ENCODE measurements at regions not wholly inside any gene's neighbourhood (a gene's known extent, or its start where the extent isn't known, plus 50 kb on each side); places are given as distances from the start of the nearest gene placed in this dataset.
"Not testable (repeated sequence)": the region's sequence is repeated elsewhere in the genome, so short reads cannot be mapped to it uniquely, and the experiment has no call there.

DNA sequence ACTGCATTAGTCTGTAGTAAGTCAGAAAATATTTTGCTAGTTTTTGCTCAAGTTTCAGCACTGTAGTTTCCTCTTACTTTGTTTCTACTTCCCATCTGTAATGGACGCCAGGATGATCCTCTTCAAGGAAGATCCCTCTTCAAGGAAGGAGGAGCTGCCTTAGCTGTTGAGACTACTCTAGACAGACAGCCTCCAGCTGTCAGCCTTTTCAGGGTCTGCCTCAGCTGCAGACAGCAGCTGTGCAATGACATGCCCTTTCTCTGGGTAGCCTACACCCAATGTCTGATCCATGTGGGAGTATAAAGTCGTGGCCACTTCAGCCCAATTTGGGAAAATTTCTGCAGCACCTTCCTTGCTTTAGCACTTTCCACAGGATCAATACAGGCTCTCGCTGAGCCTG lies 281.0 kb upstream of the MAOA start:
- no peak for DNase-seq (ENCODE audit: low spot score)

DNA sequence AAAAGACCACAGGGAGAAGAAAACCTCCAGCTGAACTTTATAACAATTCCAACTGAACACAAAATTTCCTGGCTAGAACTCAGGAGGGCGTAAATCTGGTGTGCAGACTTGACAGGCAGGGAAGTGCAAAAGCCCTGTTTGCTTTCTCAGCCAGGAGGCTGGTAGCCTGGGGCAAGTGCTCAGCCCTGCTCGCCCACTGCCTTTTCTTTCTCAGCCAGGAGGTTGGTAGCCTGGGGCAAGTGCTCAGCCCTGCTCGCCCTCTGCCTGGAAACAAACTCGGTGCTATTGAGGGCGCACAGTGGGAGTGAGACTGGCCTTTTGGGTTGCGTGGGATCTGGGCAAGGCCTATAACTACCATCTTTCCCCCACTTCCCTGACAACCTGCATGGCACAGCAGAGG lies 275.4 kb upstream of the MAOA start:
- DNase-seq (ENCODE audit: low spot score), result no peak

DNA sequence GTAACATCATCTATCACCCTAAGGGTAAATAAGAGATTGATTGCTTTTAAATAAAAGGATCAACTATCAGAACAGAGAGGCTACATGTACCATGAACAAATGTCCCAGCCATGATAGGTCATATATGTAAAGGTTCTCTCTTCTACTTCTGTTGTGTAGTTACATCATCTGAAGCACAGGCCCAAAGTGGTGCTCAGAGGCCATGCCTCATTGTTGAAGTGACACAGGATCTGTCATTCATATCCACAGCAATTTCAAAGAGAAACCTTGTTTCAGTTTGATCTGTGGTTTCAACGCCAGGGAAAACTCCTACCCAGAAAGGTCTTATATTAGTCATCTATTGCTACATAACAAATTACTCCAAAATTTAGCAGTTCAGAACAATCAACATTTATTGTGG lies 269.2 kb upstream of the MAOA start:
- DNase-seq (ENCODE audit: low spot score), result no peak

DNA sequence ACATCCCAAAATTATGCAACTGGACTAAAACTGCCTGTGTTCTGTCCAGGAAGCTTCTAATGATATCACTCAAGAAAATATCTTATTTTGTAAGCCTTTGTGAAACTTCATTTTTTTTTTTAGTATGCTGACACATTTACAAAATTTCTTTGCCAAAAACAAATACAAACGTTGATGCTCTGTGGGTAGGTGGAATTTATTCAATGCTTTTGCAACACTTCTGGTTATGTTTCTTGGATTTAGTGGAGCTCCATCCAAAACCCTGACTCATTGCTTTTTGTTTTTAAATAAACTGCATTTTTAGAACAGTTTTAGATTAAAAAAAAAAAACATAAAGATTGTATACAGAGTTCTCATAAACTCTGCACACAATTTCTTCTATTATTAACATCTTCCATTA lies 250.9 kb upstream of the MAOA start:
- DNase-seq (ENCODE audit: low spot score), result no peak

DNA sequence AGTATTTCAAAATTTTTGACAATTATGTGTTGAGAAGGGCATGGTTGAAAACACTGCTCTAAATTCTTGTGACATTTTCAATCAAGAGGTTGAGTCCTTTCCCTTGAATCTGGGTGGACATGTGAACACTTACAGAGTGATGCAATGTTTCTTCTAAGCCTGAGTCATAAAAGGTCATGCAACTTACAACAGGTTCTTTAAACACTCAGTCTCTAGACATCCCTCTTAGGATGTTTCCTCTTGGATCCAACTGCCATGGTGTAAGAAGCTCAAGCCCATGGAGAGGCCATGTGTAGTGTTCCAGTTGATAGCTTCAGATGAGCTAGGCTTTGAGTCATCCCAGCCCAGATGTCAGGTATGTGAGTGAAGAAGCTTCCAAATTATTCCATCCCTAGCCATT lies 232.2 kb upstream of the MAOA start:
- no peak for DNase-seq (ENCODE audit: low spot score)

DNA sequence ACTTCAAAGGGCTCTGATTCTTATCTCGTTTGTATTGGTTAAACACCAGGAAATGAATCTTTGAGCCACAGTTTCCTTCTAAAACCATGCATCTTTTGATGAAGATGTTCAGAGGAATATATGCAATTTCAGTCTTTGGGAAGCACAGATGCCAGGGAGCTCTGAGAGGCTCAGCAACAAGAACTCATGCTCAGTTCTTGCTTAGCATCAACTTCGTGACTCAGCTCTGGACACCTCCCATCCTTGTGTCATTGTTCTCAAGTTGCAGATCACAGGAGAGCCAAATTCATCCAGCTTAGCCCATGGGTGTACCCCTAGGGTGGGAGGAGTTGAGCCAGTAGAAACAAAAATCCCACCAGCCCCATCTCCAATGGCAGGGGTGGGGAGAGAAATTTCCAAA lies 219.6 kb upstream of the MAOA start:
- DNase-seq (ENCODE audit: low spot score), result no peak

DNA sequence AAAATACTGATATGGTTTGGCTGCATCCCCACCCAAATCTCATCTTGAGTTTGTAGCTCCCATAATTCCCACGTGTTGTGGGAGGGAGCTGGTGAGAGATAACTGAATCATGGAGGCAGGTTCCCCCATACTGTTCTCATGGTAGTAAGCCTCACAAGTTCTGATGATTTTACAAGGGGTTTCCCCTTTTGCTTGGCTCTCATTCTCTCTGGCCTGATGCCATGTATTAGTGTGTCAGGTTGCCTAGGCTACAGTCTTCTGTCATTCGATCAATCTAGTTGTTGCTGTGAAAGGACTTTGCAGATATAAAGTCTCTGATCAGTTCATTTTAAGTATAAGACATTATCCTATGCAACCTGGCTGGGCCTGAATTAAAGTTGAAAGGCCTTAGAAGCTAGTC lies 209.3 kb upstream of the MAOA start:
- no peak for DNase-seq (ENCODE audit: low spot score)

DNA sequence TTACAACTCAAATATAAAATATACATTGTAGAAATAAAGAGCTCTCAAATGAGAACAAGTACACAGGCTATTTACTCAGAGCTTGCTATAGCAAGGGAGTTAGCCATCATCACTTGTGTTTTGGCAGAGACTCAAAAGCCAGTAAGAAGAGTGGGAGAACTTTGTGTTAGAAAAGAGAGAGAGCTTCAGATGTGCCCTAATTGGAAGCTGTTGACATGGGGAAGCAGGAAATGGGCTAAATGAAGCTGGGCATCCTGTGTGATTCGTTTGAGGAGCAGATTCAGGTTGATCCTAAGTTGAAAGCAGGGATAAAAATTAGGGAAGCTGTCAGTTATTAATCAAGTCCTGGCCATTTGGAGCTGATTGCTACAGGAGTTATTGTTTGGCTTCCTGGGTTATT lies 207.4 kb upstream of the MAOA start:
- DNase-seq (ENCODE audit: low spot score), result no peak

DNA sequence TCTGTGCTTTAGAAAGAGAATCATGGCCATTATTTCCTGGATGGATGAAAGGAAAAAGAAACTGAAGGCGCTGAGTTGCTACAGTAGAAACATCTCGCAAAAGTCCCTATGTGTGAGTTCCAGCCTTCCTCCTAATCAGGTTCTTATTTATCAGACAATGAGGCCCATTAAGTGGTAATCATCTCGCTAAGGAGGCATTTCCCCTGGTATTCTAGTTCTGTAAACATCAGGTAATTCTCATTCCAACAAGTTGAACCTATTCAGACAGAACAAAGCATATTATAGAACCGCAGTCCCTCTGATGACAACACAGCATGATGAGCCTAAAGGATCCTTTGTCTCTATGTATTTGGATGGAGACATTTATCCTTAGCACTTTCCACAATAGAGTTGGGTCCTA lies 205.7 kb upstream of the MAOA start:
- DNase-seq (ENCODE audit: low spot score), result no peak

DNA sequence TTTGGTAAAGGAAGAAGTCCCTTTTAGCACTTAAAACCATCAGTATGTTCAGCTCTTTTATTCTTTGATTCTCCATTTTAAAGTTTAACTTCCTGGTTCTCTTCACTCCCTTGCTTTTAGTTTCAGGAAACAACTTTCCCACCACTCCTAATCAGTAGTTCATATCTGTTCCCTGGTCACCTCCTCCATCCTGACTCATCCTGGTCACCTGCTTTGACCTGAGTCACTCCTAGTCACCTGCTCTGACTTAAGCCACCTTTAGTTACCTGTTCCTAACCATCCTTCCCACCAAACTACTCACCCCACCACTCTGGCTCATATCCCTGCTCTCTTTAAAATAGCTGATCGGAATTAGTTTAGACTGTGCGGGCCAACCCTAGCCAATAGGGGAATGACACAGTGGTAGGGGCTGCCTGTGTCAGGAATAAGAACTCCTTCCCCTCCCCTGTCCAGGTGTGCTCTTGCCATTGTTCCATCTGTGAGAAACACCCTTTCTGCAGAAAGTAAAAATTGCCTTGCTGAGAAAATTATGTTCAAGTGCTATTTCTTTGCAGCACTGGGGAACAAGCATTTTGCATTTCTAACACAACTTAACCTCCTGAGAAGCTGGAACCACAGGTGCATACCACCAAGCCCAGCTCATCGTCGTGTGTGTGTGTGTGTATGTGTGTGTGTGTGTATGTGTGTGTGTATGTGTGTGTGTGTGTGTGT lies 204.0 kb upstream of the MAOA start:
- not testable (repeated sequence) for DNase-seq (ENCODE audit: low spot score)

DNA sequence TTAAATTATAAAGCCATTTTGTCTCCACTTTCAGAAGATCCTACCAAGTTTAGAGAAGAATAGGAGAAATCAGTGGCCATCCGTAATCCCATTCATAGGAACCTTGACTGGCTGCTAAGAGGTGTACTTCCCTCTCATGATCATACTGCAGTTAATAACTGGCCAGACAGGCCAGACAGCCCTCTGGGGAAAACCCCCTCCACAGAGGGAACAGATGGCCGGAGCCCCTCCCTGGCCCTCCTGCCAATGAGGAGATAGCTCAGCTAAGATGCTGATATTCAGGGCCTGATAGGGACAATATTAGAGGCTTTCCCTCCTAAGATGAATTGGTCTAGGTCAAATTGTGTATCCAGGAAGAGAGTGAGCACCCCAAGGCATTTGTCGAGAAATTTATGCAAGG lies 200.0 kb upstream of the MAOA start:
- no peak for DNase-seq (ENCODE audit: low spot score)

DNA sequence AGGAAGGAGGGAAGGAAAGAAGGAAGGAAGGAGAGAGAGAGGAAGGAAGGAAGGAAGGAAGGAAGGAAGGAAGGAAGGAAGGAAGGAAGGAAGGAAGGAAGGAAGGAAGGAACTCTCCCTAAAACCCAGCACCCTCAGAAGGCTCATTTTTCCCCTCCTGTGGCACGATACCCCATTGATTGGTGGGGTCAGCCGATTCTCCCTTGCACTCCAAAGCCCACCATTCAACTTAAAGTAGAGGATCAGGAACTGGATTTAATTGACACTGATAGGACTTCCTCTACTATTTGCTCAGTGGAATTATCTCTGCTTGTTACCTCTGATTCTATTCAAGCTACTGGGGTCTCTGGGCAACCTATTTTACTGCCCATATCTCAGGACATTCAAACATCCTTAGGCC lies 199.2 kb upstream of the MAOA start:
- no peak for DNase-seq (ENCODE audit: low spot score)

DNA sequence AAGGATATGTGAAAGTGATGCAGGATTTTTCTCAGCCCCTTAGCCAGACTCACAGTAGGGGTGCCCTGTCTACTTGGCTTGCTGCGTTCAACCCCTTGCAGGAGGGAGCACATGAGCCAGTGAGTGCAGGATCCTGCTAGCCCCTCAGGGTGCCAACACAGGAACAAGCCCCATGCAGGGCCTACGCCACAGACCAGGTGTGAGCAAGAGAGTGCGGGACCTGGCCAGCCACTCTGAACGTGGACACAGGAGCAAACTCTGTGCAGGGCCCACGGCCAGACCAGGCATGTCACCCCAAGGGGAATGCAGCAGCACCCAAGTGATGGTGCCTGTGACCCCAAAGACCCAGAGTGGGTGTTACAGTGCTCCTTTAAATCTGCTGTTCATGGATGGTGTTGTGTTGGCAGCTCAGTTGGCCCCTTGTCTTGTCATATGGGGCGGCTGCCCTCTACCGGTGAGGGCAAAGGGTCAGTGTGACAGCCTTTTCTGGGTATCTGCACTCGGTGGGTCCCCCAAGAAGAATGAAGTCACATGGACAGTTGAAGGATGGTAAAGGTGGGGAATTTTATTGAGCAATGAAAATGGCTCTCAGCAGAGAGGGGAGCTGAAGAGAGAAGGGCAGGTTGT lies 188.4 kb upstream of the MAOA start:
- DNase-seq (ENCODE audit: low spot score), result no peak

DNA sequence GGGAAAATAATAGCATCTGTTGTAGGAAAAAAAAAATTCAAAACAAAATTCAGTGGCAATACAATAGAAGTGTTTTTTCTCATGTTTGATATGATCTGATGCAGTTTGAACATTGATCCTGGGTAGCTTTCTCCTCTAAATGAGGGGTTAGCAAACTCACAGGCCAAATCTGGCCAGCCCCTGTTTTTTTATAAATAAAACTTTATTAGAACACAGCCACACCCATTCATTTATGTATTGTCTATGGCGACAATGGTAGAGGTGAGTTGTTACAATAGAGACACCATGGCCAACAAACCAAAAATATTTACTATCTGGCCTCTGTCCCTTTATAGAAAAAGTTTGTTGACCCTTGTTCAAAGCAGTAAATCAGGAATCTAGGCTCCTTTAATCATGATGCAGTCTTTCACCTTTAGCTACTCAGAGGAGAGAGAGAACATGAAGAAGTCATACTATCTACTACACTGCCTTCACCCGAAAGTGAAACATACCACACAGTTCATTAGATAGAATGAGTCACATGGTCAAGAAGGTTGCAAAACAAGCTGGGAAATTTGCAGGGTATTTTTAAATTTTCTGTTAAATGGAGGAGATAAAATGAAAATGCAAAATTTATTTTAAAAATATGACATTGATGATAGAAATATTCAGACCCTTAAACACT lies 186.6 kb upstream of the MAOA start:
- DNase-seq (ENCODE audit: low spot score), result no peak

DNA sequence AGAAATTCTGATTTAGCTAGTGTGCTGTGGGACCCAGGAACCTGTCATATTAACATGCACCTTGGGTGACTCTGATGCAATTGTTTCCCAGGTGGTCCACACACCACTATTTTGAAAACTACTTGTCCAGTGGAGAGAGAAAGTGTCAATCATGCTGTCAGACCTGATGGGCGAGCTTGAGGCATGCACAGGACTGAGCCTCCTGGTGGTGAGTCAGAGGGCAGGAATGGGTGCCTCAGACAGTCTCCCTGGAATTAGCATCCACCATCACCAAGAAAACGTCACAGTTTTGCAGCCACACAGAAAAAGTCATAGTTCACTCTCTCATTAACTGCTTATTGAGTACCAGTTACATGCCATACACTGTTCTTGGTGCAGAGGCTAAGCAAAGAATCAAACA lies 181.8 kb upstream of the MAOA start:
- no peak for DNase-seq (ENCODE audit: low spot score)

DNA sequence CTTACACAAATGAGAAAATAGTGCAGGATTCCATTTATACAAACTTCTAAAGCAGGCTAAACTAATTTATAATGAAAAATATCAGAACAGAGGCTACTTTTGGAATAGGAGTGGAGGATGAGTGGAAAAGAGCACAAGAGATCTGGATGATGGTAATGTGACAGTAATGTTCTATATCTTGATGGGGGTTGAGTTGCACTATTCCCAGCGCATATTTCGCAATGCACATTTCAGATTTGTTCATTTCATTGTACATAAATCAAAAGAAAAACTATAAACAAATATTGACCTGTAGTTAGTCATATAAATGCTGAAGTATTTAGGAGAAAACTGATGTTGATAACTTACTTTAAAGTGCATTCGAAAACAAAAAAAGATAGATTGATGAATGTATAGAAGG lies 177.0 kb upstream of the MAOA start:
- no peak for DNase-seq (ENCODE audit: low spot score)

DNA sequence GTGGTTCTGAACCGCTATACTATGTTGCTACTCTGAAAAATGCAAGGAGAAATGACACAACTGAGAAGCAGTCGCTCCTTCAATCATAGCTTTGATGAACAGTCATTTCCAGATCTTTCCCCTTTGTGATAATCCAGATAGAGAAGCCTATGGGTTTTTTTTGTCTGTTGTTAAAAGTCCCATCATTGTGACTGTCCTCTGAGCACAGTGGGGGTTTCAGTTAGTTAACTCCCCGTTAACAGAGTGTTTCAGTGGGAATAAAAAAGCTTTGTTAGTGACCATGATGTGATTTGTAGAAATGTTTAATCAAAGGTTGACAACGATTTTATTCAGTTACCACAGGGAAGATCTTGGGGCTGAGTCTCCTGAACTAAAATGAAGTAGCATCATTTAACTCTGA lies 176.2 kb upstream of the MAOA start:
- DNase-seq (ENCODE audit: low spot score), result no peak

DNA sequence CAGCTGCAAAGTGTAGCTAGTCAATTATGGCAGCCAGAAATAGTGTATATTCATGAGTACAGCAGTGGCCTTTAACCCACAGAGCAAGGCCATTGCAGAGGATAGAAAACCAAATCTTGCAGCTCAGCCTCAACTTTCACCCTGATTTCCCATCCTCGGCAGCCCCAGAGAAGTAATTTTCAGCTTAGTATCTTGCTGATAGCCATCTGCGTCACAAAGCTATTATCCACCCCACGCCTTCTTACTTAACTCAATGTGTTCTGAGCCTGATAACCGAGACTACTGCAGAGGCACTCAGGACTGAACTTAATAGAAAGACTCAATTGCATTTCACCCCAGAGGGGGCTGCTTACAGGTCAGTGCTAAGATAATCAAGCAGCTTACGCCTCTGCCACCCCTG lies 174.5 kb upstream of the MAOA start:
- DNase-seq (ENCODE audit: low spot score), result no peak

DNA sequence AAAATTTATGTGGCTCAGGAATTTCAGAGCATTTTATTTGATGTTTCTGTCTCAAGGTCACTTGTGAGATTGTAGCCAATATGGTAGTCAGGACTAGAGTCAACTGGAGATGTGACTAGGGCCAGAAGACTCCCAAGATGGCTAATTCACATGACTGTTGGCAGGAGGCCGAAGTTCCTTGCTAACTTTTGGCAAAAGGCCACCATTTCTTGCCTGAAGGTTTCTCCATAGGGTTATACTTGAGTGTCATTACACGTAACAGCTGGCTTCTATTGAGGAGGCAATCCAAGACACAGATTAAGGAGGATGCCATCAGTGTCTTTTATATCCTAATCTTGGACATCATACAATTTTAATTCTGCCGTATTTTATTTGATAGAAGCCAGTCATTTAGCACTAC lies 162.3 kb upstream of the MAOA start:
- no peak for DNase-seq (ENCODE audit: low spot score)

DNA sequence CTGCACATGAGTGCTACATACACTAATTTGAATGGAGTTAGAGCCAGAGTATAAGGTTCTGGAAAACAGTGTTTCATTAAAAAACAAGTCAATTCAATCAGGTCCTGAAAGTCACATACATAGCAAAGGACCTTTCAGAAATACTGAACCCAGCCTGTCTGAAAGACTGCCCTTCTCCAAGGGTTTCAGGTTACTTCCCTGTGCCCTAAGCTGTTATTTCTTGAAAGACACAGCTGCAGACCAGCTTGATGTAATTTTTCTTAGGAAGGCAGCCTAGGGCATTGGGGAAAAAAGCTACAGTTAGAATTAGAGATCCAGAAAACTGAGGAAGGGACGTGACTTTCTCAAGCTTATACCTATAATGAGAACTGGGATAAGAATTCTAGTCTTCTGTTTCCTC lies 155.9 kb upstream of the MAOA start:
- no peak for DNase-seq (ENCODE audit: low spot score)

DNA sequence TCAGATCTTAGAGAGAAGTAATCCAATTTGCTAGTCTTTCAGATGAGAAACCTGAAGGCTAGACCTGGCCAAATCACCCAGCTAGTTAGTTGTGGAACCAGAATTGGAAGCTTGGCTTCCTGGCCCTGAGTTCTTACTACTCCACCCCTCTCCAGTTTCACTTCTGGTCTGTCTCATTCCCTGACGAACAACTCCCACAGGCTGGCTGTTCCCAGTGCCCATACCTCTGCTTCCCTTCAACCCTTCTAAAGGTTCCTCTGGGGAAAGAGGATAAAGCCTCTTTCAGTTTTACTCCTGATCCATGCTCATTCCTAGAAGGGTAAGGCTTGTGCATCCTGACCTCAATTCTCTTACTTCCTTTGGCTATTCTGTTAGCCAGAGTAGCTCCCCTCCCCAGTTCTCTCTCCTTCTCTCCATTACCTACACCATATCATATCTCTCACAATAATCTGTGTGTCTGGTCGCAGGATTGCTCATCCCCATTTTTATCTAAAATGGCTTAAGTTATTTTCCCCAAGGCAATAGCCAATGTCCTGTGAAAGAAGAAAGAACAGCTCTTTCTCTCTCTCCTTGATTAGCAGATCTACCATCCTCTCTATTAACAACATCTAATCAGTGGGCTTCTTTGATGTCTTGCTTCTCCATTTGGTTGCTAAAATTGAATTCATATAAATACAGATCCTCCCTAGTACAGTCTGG lies 155.0 kb upstream of the MAOA start:
- DNase-seq (ENCODE audit: low spot score), result no peak

DNA sequence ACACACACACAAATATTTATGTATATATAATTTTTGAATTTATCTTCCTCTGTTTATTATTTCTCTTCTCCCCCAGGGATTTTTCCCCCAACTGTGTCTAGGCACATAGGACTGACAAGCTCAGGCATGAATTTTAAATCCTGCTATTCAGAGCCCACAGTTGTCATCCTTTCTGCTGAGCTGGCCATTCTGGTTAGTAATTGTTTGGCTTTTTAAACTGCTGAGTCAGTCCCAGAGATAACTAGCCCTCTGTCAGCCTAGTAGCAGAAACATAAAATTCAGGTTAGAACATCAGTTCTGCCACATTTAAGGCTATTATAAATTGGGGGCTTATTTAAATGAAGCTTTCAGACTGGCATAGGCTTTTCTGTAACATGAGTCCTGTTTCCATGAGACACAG lies 151.7 kb upstream of the MAOA start:
- no peak for DNase-seq (ENCODE audit: low spot score)

DNA sequence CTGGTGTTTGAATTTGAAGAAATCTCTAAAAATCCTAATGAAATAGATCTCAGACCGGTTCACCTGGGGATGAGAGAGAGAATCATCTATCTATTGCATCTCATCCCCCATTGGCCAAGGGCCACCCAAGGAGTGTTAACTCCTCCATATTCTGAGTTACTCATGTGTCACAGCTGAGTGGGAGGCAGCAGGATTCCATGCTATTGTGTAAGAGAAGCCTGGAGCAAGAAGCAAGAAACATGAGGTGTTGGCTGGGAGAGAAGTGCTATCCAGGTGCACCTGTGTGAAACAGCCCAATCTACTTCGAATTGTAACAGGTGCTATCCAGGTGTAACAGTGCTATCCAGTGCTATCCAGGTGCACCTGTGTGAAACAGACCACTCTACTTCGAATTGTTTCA lies 150.3 kb upstream of the MAOA start:
- no peak for DNase-seq (ENCODE audit: low spot score)
